HG03025 (cell line): ENCODE measurements at regions not wholly inside any gene's neighbourhood (a gene's known extent, or its start where the extent isn't known, plus 50 kb on each side); places are given as distances from the start of the nearest gene placed in this dataset.
A peak's percentile ranks its signal among the peaks of the same experiment; 100 is the strongest.

Experiments
- ATAC-seq: cut with Tn5 transposase; IDR thresholded peaks from one replicate; pipeline ENCODE4 v1.9.1; 2021; ENCODE audit warnings: mild to moderate bottlenecking, moderate library complexity; ENCODE audit not compliant: unreplicated experiment, low FRiP score

- no peak for ATAC-seq
Measured at GRCh38 chr10:57262892-57263291, 901.8 kb upstream of the ZWINT start.

DNA sequence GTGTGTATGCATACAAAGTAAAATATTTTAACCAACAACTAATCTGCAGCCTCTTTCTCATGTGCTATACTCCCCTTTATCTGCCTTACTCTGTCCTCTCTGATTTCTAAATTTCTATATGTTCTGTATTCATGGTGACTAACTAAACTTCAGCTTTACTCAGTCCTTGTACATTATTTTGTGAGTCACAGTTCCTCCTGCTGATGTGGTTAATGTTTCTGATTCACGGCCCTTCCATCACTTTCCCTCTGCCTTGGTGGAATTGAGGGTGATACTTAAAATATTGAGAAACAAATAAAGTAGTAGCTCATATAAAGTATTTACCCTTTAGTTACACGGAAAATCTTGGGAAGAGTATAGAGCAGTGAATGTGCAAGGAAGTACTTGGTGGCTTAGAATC lies 899.1 kb upstream of the ZWINT start:
- ATAC-seq, result no peak

DNA sequence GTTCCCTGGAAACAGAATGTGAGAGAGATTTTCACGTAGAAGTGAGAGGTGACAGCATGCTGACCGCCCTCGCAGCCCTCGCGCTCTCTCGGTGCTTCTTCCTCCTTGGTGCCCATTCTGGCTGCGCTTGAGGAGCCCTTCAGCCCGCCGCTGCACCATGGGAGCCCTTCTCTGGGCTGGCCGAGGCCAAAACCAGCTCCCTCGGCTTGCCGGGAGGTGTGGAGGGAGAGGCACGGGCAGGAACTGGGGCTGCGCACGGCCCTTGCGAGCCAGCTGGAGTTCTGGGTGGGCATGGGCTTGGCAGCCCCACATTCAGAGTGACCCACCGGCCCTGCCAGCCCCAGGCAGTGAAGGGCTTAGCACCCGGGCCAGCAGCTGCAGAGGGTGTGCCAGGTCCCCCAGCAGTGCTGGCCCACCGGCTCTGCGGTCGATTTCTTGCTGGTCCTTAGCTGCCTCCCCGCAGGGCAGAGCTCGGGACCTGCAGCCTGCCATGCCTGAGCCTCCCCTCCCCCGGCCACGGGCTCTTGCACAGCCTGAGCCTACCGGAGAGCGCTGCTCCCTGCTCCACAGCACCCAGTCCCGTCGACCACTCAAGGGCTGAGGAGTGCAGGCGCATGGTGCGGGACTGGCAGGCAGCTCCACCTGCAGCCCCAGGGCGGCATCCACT lies 888.7 kb upstream of the ZWINT start:
- no peak for ATAC-seq

GRCh38 chr10:57247271-57247670 lies 886.2 kb upstream of the ZWINT start:
- no peak for ATAC-seq

DNA sequence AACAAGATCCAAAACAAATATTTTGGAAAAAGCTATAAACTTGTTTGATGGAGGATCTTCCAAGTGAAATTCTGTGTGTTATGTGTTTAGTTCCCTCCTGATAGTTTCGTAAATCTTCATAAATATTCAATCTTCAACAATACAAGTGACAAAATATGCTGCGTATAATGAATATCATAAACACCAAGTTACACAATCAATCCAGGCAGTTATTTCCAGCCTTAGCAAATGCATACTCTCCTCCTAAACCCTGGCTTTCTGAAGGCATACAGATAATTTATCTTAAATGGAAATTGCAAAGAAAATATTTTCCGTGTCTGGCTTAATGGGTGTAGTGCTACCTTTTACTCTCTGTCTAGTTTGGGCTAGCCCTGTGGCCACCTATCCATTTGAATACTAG lies 864.9 kb upstream of the ZWINT start:
- no peak for ATAC-seq

DNA sequence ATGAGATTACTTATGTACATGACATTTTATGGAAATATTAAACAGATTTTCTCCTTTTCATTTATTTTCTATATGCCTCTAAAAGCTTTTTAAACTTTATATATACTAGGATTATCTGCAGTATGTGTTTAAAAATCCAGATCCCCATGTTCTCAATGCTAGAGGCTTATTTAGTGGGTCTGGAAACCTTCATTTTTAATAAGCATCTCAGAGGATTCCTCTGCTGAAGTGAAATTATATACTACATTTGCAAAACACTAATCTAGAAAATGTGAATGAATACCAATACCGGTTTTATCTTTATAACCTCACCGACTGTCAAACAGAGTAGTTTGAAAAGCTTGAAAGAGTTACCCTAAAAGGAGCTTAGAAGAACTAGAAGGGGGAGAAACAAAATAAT lies 863.8 kb upstream of the ZWINT start:
- no peak for ATAC-seq

GRCh38 chr10:57222603-57223002 lies 861.5 kb upstream of the ZWINT start:
- ATAC-seq, result no peak

DNA sequence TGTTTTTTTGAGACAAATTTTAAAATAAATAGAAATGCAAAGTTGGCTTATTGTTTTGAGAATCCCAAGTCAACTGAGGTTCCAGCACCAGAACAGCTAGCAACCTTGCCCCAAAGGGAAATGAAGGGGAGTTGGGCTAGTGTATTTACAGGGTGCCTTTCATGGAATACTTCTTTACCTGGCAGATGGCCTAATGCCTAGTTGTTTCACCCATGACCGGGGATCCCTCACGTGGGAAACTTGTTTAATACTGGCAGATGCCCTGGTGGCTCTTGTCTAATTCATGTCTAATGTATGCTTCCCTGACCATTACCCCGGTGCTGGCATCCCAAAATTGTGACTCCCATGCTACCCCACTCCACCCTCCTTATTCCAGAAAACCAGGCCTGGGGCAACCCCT lies 861.1 kb upstream of the ZWINT start:
- no peak for ATAC-seq

GRCh38 chr10:57221674-57222073 lies 860.6 kb upstream of the ZWINT start:
- ATAC-seq, result no peak

- ATAC-seq, result no peak
Measured at GRCh38 chr10:57218382-57218781, 857.3 kb upstream of the ZWINT start.

DNA sequence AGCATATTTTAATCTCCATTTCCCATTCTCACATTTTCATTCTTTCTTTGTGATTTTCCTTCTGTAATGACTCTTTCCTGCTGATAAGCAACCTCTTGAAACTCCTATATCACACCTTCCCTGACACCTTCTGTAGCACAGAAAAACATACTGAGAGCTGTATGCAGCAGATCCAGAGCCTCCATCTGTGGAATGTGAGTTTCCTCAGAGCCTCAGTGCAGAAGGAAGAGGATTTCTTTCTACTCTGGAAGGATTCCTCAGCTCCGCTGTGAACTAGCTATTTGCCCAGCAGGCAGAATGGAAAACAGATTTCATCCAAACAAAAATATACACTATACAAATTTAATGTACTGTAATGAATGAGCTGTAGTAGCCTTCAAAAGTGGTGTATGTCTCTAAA lies 841.3 kb upstream of the ZWINT start:
- no peak for ATAC-seq

- no peak for ATAC-seq
Measured at GRCh38 chr10:57188846-57189245, 827.8 kb upstream of the ZWINT start.

- ATAC-seq, result no peak
Measured at GRCh38 chr10:57186201-57186600, 825.1 kb upstream of the ZWINT start.

DNA sequence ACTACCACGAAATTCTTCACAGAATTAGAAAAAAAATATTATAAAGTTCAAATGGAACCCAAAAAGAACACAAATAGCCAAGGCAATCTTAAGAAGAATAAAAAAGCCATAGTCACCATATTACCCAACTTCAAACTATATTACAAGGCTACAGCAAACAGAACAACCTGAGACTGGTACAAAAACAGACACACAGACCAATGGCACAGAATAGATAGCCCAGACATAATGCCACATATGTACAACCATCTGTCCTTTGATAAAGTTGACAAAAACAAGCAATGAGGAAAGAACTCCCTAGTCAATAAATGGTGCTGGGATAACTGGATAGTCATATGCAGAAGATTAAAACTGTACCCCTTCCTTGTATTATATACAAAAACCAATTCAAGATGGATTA lies 808.5 kb upstream of the ZWINT start:
- no peak for ATAC-seq

DNA sequence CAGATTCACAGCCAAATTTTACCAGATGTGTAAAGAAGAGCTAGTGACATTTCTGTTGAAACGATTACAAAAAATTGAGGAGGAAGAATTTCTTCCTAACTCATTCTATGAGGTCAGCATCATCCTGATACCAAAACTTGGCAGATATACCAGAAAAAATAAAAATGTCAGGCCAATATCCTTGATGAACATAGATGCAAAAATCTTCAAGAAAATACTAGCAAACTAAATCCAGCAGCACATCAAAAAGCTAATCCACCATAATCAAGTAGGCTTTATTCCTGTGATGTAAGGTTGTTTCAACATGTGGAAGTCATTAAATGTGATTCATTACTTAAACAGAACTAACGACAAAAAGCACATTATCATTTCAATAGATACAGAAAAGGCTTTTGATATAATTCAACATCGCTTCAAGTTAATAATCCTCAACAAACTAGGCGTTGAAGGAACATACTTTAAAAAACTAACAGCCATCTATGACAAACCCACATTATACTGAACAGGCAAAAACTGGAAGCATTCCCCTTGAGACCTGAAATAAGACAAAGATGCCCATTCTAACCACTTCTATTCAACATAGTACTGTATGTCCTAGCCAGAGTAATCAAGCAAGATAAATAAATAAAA lies 807.7 kb upstream of the ZWINT start:
- ATAC-seq, result no peak

GRCh38 chr10:57165671-57166070 lies 804.6 kb upstream of the ZWINT start:
- ATAC-seq, result no peak

- no peak for ATAC-seq
Measured at GRCh38 chr10:57162231-57162630, 801.2 kb upstream of the ZWINT start.

- no peak for ATAC-seq
Measured at GRCh38 chr10:57161157-57161556, 800.1 kb upstream of the ZWINT start.

DNA sequence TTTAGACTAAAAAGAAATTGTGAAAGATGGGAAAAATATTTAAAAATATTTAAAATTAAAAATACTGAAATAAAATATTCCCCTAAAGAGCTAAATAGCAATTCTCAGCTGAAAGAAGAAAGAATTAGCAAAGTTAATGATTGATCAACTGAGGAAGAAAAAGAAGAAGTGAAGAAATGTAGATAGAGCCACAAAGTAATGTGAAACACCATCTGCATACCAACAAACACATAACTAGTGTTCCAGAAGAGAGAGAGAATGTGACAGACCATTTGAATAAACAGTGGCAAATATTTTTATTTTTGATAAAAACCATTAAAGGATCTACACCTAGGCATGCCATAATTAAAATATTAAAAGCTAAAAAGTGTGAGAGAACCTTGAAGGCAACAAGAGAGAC lies 784.5 kb upstream of the ZWINT start:
- peak; percentile 56 for ATAC-seq

DNA sequence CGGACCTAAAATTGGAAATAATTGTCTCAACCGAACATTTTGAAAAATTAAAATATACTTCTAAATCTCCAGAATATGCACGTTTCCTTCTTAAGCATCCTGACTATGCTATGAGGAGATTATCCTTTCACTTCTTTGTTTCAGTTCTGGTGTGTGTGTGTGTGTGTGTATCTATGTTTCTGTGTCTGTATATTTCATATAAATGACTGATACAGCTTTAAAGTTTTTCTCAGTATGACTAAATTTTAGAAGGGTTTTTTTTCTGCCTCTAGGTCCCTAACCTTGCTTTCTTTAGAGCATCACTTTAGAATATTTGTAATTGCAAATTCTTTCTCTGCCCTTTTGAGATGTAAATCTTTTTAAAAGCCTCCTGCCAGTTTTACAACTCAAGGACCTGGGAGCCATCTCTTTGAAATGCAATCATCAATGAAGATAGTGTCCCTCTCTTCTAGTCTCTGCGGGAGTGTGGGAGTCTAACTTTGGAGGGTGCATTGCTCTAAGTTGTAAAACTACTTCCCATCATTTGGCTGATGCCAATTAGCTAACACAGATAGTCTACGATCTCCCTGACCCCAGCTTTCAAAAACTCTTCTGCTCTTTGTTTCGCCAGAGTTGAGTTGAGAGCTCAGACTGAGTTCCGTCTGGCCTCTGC lies 782.0 kb upstream of the ZWINT start:
- peak; percentile 52 for ATAC-seq

DNA sequence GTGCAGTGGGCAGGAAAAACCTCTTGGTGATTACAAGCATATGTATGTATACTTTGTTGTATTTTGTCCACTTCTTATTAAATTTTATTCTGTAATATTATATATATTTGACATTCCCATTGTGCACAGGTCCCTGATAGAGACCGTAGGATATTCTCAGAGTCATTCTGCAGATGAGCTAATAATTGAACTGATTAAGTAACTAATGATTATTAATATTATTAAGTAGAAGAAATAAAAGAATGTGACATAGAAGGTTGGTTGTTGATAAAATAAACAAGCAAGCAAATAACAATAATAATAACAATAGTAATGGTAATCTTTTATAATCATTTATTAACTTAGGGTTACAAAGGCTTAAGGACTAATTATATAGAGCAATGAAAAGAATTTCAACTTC lies 780.6 kb upstream of the ZWINT start:
- no peak for ATAC-seq

DNA sequence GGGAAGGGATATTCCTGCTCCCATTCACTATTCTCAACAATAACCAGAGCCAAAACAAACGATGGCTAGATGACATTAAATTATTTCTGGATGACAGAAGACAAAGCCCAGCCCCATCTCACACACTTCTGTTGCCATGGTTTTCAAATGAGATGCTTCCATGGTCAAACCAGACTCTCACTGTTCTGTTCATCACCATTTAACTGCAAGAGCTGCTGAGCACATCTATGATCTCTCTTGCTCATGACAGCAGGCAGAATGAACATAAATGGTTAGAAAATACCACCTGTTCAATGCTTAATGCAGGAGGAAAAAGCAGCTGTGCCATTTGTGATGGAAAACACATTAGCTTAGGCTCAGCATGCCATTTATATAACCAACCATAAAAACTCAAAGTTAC lies 758.6 kb upstream of the ZWINT start:
- ATAC-seq, result no peak
